Keratinocyte (primary cell): ENCODE measurements at regions not wholly inside any gene's neighbourhood (a gene's known extent, or its start where the extent isn't known, plus 50 kb on each side); places are given as distances from the start of the nearest gene placed in this dataset.

Experiments
- DNase-seq: peaks from one replicate; pipeline ENCODE4 v3.0.0-alpha.2; 2011; ENCODE audit warnings: low read depth, missing footprints, low spot score
- FAIRE-seq: peaks from 2 replicates; lab custom pipeline; 2011; peaks lifted over from hg19 to GRCh38; lab: Jason Lieb, UNC
- H2AFZ ChIP-seq: 2 replicates; pipeline ENCODE4 v1.6.0; 2012; ENCODE audit warnings: low read length, control low read depth, inconsistent platforms; ENCODE audit not compliant: control insufficient read depth
- H3K27ac ChIP-seq: 2 replicates; pipeline ENCODE4 v1.5.1; 2011; ENCODE audit warnings: low read length; ENCODE audit not compliant: control insufficient read depth, insufficient read depth
- H3K27me3 ChIP-seq: 3 replicates; pipeline ENCODE4 v1.6.0; 2011; ENCODE audit warnings: low read length; ENCODE audit not compliant: control insufficient read depth, insufficient read depth; ENCODE audit errors: extremely low read depth
- H3K36me3 ChIP-seq, 2 experiments: 2 replicates in 1 of 2; 3 replicates in 1 of 2; pipeline ENCODE4 v1.5.1; 2011; ENCODE audit warnings: low read length in 2 of 2, mild to moderate bottlenecking in 1 of 2; ENCODE audit not compliant: control insufficient read depth in 2 of 2, insufficient read depth in 2 of 2; ENCODE audit errors: extremely low read depth in 1 of 2
- H3K4me1 ChIP-seq: 3 replicates; pipeline ENCODE4 v1.5.1; 2011; ENCODE audit warnings: low read length; ENCODE audit not compliant: control insufficient read depth, insufficient read depth; ENCODE audit errors: extremely low read depth
- H3K4me2 ChIP-seq: 3 replicates; pipeline ENCODE4 v1.6.0; 2011; ENCODE audit warnings: low read depth, low read length; ENCODE audit not compliant: control insufficient read depth, insufficient read depth; ENCODE audit errors: extremely low read depth
- H3K4me3 ChIP-seq, 3 experiments: fragments of 200-600 bp in 1 of 3; sonication (generic) in 1 of 3; 2 replicates in 2 of 3; 3 replicates in 1 of 3; pipeline ENCODE4 v1.5.1; 2011 to 2016; ENCODE audit warnings: low read length in 3 of 3, mild to moderate bottlenecking in 3 of 3, control low read depth in 2 of 3, inconsistent platforms in 1 of 3, low read depth in 1 of 3, mixed read lengths in 1 of 3, mixed run types in 1 of 3, moderate library complexity in 1 of 3; ENCODE audit not compliant: control insufficient read depth in 2 of 3, insufficient read depth in 2 of 3; ENCODE audit errors: extremely low read depth in 1 of 3
- H3K79me2 ChIP-seq: 2 replicates; pipeline ENCODE4 v1.6.0; 2012; ENCODE audit warnings: low read length; ENCODE audit not compliant: control insufficient read depth, insufficient read depth
- H3K9ac ChIP-seq: 3 replicates; pipeline ENCODE4 v1.6.0; 2011; ENCODE audit warnings: low read length; ENCODE audit not compliant: control insufficient read depth, insufficient read depth; ENCODE audit errors: extremely low read depth
- H3K9me1 ChIP-seq: 3 replicates; pipeline ENCODE4 v1.6.0; 2011; ENCODE audit warnings: low read length; ENCODE audit not compliant: control insufficient read depth, insufficient read depth; ENCODE audit errors: extremely low read depth
- H3K9me3 ChIP-seq: 2 replicates; pipeline ENCODE4 v1.5.1; 2012; ENCODE audit warnings: low read depth, low read length; ENCODE audit not compliant: control insufficient read depth
- H4K20me1 ChIP-seq: 3 replicates; pipeline ENCODE4 v1.6.0; 2011; ENCODE audit warnings: low read length; ENCODE audit not compliant: control insufficient read depth, insufficient read depth; ENCODE audit errors: extremely low read depth
- CTCF ChIP-seq, 3 experiments: IDR thresholded peaks in 1 of 3; conservative IDR thresholded peaks in 1 of 3; optimal IDR thresholded peaks in 1 of 3; 2 replicates in 2 of 3; 3 replicates in 1 of 3; pipeline versions ENCODE3 to v1.5.1; 2011; ENCODE audit warnings: low read length in 3 of 3, mild to moderate bottlenecking in 3 of 3, moderate library complexity in 2 of 3, control low read depth in 1 of 3, inconsistent platforms in 1 of 3; ENCODE audit not compliant: insufficient read depth in 2 of 3; ENCODE audit errors: extremely low read depth in 1 of 3
- EZH2 ChIP-seq: IDR thresholded peaks from one replicate; pipeline ENCODE4 v1.6.1; 2012; ENCODE audit warnings: inconsistent platforms, mild to moderate bottlenecking, low read length, moderate library complexity
- dilution Hi-C: fragments of 300-500 bp; cut with MboI; formaldehyde crosslinking; loops from one replicate; pipeline ENCODE4 v1.7.0; 2020; ENCODE audit warnings: low sequenced_read_pairs; ENCODE audit not compliant: extremely low pct_ligation_motif_present

GRCh38 chr13:34247596-34247995 is 429.6 kb downstream of the RFC3 start:
- no peaks in the 10 kb centered on the region for H3K36me3 ChIP-seq
- H3K79me2 ChIP-seq, result no peaks in the 10 kb centered on the region
- TF ChIP-seq CTCF (optimal IDR thresholded peaks at IDR 0.05 in 1 of 3, IDR thresholded peaks at IDR 0.05 in 1 of 3, conservative IDR thresholded peaks at IDR 0.05 in 1 of 3; ENCODE audit: extremely low read depth in 1 of 3, insufficient read depth in 2 of 3, low read length in 3 of 3) (no peak), EZH2 (no peak)
- H3K9me3 ChIP-seq, result no peaks in the 10 kb centered on the region
- peaks cover 13% of the 10 kb centered on the region for H3K4me1 ChIP-seq
- H3K27me3 ChIP-seq, result no peaks in the 10 kb centered on the region
- no peaks in the 10 kb centered on the region for H3K9me1 ChIP-seq
- H3K9ac ChIP-seq, result no peak overlapping the region
- no peaks in the 10 kb centered on the region for H4K20me1 ChIP-seq
- dilution Hi-C loops, result no loop called here
- DNase-seq (no peak), FAIRE-seq (peak; percentile 20)
- H2AFZ ChIP-seq, result no peak overlapping the region
- H3K4me2 ChIP-seq, result no peak overlapping the region
- no peak overlapping the region for H3K27ac ChIP-seq
- no peak overlapping the region for H3K4me3 ChIP-seq

GRCh38 chr13:34249546-34250039 is 431.6 kb downstream of the RFC3 start:
- Histone ChIP-seq H3K27ac (no peak overlapping the region), H4K20me1 (no peaks in the 10 kb centered on the region), H3K9me3 (no peaks in the 10 kb centered on the region), H3K27me3 (no peaks in the 10 kb centered on the region), H3K36me3 (no peaks in the 10 kb centered on the region), H3K4me1 (peaks cover 13% of the 10 kb centered on the region), H3K4me2 (no peak overlapping the region), H3K9me1 (no peaks in the 10 kb centered on the region), H3K9ac (no peak overlapping the region), H2AFZ (no peak overlapping the region), H3K4me3 (no peak overlapping the region), H3K79me2 (no peaks in the 10 kb centered on the region)
- dilution Hi-C loops, result no loop called here
- TF ChIP-seq EZH2, result no peak
- TF ChIP-seq CTCF (optimal IDR thresholded peaks at IDR 0.05 in 1 of 3, IDR thresholded peaks at IDR 0.05 in 1 of 3, conservative IDR thresholded peaks at IDR 0.05 in 1 of 3; ENCODE audit: extremely low read depth in 1 of 3, insufficient read depth in 2 of 3, low read length in 3 of 3), result no peak
- no peak for FAIRE-seq
- DNase-seq, result no peak
